Body of pancreas (tissue), 4 donors: ENCODE measurements at regions not wholly inside any gene's neighbourhood (a gene's known extent, or its start where the extent isn't known, plus 50 kb on each side); places are given as distances from the start of the nearest gene placed in this dataset.

Source experiments
- CTCF ChIP-seq, 7 experiments: fragments of 450-650 bp in 4 of 7; fragments of 200-600 bp in 3 of 7; sonication (generic) in 3 of 7; IDR thresholded peaks; one replicate each; pipeline ENCODE4 v1.5.1; 2016 to 2019; ENCODE audit warnings: antibody characterized with exemption in 7 of 7
- POLR2A ChIP-seq, 3 donors: fragments of 450-650 bp; IDR thresholded peaks; one replicate each; pipeline ENCODE4 v1.6.1; 2016; ENCODE audit warnings: antibody characterized with exemption in 3 of 3, mild to moderate bottlenecking in 2 of 3

DNA sequence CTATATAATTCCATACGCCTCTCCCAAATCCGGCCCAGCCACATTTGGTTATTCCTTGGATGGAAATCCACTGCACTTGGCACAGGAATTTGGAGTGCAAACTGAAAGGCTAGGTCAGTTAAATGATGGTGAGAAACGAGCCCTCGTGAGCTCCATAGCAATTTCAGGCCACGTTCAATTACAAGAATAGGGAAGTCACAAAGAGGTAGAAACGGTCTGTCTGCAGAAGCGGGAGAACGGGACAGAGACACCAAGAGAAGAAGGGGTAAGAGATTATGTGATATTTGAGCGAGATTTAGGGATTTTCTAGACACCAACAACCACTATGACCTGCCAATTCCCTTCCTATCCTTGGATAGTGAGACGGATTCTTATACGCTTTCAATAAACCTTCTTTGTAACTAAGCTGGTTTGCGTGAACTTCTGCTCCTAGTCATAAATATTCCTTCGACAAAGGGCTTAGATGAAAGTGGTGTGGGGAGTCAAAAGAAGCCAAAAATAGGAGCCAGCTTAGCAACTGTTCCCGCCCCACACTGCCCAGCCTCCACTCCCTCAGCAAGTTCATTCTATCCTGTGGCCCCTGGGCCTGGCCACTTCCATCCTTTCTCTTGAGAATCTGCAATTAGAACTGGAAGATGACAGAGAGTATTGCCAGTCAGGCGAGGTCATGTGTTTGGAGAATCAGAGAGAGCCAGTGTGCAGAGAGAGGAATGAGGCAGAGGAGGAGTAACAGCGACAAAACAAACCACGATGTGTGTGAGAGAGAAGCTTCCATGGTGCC, 118.4 kb downstream of the ZNF608 start:
- no peak for TF ChIP-seq CTCF (IDR thresholded peaks at IDR 0.05)
- TF ChIP-seq POLR2A (IDR thresholded peaks at IDR 0.05) = no peak
